ENCODE measurements at regions not wholly inside any gene's neighbourhood (a gene's known extent, or its start where the extent isn't known, plus 50 kb on each side); places are given as distances from the start of the nearest gene placed in this dataset.

DNA sequence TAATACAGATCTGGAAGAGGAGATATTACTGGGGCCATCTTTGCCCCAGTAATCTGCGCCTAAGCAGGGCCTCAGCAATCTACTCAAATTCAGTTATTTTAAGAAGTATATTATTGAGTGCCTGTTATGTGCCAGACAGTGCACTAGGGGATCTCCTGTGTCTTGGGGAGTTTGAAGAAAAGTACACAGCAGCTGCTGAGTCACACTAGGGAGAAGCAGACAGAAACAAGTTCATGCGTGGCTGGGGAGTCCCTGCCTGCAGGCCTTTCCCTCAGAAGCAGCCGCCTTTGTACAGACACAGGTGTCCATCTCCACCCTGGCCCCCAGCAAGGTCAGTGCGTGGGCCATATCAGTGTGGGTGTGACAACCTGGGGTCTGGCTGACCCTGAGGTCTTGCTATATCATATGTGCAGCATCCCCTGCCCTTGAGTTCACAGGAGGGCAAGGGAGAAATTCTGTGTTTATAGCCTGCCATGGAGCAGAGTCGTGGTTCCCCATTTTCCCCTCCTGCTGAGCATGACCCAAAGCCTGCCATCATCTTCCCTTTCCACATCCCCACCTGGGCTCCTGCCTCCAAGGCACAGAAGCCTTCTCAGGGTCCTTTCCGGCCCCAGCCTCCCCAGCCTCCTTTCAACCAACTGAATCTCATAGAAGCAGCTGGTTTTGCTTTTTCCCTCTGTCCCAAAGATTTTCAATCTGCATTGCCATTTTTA lies 229.9 kb upstream of the SDK2 start:
- CTCF ChIA-PET (ENCODE audit: low intra/inter-chr PET ratio, low total read pairs), result no interaction called here
- Histone ChIP-seq H3K36me3 (replicated peaks in 1 of 2; ENCODE audit: control insufficient read depth in 1 of 2, insufficient read depth in 2 of 2, low read length in 2 of 2) (no peaks in the 10 kb centered on the region), H3K4me2 (ENCODE audit: low read depth, low read length) (no peak overlapping the region), H3K27me3 (ENCODE audit: control insufficient read depth in 1 of 2, insufficient read depth in 2 of 2, low read length in 2 of 2) (peaks cover 10 to 12% of the 10 kb centered on the region in 2 experiments; a peak in 3 of 5 replicates), H3K4me1 (ENCODE audit: insufficient read depth, low read length) (peaks cover 8% of the 10 kb centered on the region; the same call in 1 of the 2 replicates), H3K9ac (ENCODE audit: insufficient read depth, low read depth, low read length) (no peak overlapping the region), H3K4me3 (replicated peaks in 1 of 3; ENCODE audit: insufficient read depth in 1 of 3, low read depth in 2 of 3, low read length in 3 of 3) (no peak overlapping the region), H3K27ac (ENCODE audit: extremely low read length, insufficient read depth, low read length) (no peak overlapping the region), H2AFZ (ENCODE audit: low read length) (no peak overlapping the region), H4K20me1 (ENCODE audit: insufficient read depth, low read length) (no peaks in the 10 kb centered on the region), H3K9me3 (ENCODE audit: low read length) (no peaks in the 10 kb centered on the region), H3K79me2 (ENCODE audit: insufficient read depth, low read length) (no peaks in the 10 kb centered on the region)
- no TSS peak for BruUV-seq (replicated peaks)
- FAIRE-seq (no peak), DNase-seq (ENCODE audit: low spot score) (no peak), ATAC-seq (no peak)
- in situ Hi-C loops (cut with HindIII; ENCODE audit: extremely low pct_ligation_motif_present, low pct_unique_long_range_greater_than_20kb), result no loop called here
- POLR2A ChIA-PET, result no interaction called here
- 32% methylated on average over 6 of the region's 6 CpGs for whole genome bisulfite sequencing (ENCODE audit: low lambda C conversion rate)
- intact Hi-C loops (cut with micrococcal nuclease; ENCODE audit: unreplicated experiment), result no loop called here
- no peak for TF ChIP-seq ZNF232 (CRISPR knock-in tag; IDR thresholded peaks at IDR 0.05; ENCODE audit: borderline replicate concordance)
- no peak for TF ChIP-seq KAT7 (CRISPR knock-in tag; IDR thresholded peaks at IDR 0.05; ENCODE audit: borderline replicate concordance)
- no peak for TF ChIP-seq BHLHE40 (IDR thresholded peaks at IDR 0.05; ENCODE audit: low read length)
- TF ChIP-seq ZNF256 (CRISPR knock-in tag; conservative IDR thresholded peaks at IDR 0.05), result no peak
- no peak for TF ChIP-seq ZNF260 (CRISPR knock-in tag; IDR thresholded peaks at IDR 0.05; ENCODE audit: borderline replicate concordance, low read depth)
- no peak for TF ChIP-seq POLR2AphosphoS5 (IDR thresholded peaks at IDR 0.05; ENCODE audit: low read depth, low read length)
- TF ChIP-seq IRF2 (CRISPR knock-in tag; IDR thresholded peaks at IDR 0.05), result no peak
- TF ChIP-seq ZNF282 (IDR thresholded peaks at IDR 0.05; ENCODE audit: partially characterized antibody), result no peak
- no peak for TF ChIP-seq ZNF547 (CRISPR knock-in tag; IDR thresholded peaks at IDR 0.05)
- TF ChIP-seq, protein P1, sequence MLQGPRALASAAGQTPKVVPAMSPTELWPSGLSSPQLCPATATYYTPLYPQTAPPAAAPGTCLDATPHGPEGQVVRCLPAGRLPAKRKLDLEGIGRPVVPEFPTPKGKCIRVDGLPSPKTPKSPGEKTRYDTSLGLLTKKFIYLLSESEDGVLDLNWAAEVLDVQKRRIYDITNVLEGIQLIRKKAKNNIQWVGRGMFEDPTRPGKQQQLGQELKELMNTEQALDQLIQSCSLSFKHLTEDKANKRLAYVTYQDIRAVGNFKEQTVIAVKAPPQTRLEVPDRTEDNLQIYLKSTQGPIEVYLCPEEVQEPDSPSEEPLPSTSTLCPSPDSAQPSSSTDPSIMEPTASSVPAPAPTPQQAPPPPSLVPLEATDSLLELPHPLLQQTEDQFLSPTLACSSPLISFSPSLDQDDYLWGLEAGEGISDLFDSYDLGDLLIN (CRISPR knock-in tag; IDR thresholded peaks at IDR 0.05; ENCODE audit: borderline replicate concordance), result no peak
- TF ChIP-seq, protein P2, sequence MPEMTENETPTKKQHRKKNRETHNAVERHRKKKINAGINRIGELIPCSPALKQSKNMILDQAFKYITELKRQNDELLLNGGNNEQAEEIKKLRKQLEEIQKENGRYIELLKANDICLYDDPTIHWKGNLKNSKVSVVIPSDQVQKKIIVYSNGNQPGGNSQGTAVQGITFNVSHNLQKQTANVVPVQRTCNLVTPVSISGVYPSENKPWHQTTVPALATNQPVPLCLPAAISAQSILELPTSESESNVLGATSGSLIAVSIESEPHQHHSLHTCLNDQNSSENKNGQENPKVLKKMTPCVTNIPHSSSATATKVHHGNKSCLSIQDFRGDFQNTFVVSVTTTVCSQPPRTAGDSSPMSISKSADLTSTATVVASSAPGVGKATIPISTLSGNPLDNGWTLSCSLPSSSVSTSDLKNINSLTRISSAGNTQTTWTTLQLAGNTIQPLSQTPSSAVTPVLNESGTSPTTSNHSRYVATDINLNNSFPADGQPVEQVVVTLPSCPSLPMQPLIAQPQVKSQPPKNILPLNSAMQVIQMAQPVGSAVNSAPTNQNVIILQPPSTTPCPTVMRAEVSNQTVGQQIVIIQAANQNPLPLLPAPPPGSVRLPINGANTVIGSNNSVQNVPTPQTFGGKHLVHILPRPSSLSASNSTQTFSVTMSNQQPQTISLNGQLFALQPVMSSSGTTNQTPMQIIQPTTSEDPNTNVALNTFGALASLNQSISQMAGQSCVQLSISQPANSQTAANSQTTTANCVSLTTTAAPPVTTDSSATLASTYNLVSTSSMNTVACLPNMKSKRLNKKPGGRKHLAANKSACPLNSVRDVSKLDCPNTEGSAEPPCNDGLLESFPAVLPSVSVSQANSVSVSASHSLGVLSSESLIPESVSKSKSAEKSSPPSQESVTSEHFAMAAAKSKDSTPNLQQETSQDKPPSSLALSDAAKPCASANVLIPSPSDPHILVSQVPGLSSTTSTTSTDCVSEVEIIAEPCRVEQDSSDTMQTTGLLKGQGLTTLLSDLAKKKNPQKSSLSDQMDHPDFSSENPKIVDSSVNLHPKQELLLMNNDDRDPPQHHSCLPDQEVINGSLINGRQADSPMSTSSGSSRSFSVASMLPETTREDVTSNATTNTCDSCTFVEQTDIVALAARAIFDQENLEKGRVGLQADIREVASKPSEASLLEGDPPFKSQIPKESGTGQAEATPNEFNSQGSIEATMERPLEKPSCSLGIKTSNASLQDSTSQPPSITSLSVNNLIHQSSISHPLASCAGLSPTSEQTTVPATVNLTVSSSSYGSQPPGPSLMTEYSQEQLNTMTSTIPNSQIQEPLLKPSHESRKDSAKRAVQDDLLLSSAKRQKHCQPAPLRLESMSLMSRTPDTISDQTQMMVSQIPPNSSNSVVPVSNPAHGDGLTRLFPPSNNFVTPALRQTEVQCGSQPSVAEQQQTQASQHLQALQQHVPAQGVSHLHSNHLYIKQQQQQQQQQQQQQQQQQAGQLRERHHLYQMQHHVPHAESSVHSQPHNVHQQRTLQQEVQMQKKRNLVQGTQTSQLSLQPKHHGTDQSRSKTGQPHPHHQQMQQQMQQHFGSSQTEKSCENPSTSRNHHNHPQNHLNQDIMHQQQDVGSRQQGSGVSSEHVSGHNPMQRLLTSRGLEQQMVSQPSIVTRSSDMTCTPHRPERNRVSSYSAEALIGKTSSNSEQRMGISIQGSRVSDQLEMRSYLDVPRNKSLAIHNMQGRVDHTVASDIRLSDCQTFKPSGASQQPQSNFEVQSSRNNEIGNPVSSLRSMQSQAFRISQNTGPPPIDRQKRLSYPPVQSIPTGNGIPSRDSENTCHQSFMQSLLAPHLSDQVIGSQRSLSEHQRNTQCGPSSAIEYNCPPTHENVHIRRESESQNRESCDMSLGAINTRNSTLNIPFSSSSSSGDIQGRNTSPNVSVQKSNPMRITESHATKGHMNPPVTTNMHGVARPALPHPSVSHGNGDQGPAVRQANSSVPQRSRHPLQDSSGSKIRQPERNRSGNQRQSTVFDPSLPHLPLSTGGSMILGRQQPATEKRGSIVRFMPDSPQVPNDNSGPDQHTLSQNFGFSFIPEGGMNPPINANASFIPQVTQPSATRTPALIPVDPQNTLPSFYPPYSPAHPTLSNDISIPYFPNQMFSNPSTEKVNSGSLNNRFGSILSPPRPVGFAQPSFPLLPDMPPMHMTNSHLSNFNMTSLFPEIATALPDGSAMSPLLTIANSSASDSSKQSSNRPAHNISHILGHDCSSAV (CRISPR knock-in tag; IDR thresholded peaks at IDR 0.05; ENCODE audit: borderline replicate concordance), result no peak
- no peak for TF ChIP-seq ZMYM2 (CRISPR knock-in tag; IDR thresholded peaks at IDR 0.05)
- TF ChIP-seq PRMT3 (CRISPR knock-in tag; IDR thresholded peaks at IDR 0.05; ENCODE audit: borderline replicate concordance, low read depth), result no peak
- no peak for TF ChIP-seq MEIS2 (CRISPR knock-in tag; IDR thresholded peaks at IDR 0.05)
- no peak for TF ChIP-seq ZNF235 (CRISPR knock-in tag; IDR thresholded peaks at IDR 0.05; ENCODE audit: borderline replicate concordance)
- TF ChIP-seq ZNF607 (CRISPR knock-in tag; IDR thresholded peaks at IDR 0.05; ENCODE audit: borderline replicate concordance), result no peak
- no peak for TF ChIP-seq SMARCC2 (IDR thresholded peaks at IDR 0.05)
- TF ChIP-seq RFXANK (CRISPR knock-in tag; IDR thresholded peaks at IDR 0.05), result no peak

All from HepG2 (cell line).